ENCODE measurements at regions not wholly inside any gene's neighbourhood (a gene's known extent, or its start where the extent isn't known, plus 50 kb on each side); places are given as distances from the start of the nearest gene placed in this dataset.

DNA sequence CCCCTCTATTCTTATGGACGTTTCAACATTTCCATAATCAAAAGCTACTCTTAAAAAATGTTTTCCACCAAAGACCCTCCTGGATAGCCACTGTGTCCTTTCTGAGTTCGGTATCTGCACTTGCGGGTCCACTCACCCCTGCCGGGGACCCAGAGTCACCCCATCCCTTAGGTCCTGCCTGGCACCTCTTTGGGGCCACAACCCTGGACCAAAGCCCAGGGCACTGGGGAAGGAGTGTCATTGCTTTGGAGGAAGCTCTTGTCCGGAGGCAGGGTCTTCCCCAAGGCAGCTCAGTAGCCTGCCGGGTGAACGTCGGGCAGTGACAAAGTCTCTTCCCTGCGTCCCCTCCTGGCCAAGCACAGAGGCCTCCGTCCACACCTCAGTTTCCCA lies 129.6 kb downstream of the RFLNA start:
- TF ChIP-seq POLR2A (IDR thresholded peaks at IDR 0.05) (no peak), POLR2AphosphoS5 (IDR thresholded peaks at IDR 0.05) (no peak)
- TF ChIP-seq, protein P1, sequence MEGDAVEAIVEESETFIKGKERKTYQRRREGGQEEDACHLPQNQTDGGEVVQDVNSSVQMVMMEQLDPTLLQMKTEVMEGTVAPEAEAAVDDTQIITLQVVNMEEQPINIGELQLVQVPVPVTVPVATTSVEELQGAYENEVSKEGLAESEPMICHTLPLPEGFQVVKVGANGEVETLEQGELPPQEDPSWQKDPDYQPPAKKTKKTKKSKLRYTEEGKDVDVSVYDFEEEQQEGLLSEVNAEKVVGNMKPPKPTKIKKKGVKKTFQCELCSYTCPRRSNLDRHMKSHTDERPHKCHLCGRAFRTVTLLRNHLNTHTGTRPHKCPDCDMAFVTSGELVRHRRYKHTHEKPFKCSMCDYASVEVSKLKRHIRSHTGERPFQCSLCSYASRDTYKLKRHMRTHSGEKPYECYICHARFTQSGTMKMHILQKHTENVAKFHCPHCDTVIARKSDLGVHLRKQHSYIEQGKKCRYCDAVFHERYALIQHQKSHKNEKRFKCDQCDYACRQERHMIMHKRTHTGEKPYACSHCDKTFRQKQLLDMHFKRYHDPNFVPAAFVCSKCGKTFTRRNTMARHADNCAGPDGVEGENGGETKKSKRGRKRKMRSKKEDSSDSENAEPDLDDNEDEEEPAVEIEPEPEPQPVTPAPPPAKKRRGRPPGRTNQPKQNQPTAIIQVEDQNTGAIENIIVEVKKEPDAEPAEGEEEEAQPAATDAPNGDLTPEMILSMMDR (IDR thresholded peaks at IDR 0.05 in 8 of 11, conservative IDR thresholded peaks at IDR 0.05 in 3 of 11) = no peak
